Ovary (tissue), 7 donors: ENCODE measurements at regions not wholly inside any gene's neighbourhood (a gene's known extent, or its start where the extent isn't known, plus 50 kb on each side); places are given as distances from the start of the nearest gene placed in this dataset.
"Not testable (repeated sequence)": the region's sequence is repeated elsewhere in the genome, so short reads cannot be mapped to it uniquely, and the experiment has no call there.

Experiments used
- DNase-seq, 5 donors: peaks; one replicate each; pipeline ENCODE4 v3.0.0-alpha.2; 2019 to 2020
- H3K27ac ChIP-seq, 2 donors: fragments of 200-600 bp; one replicate each; pipeline versions ENCODE4 v1.5.1 to v1.8.0; 2019 to 2022
- H3K27me3 ChIP-seq: fragments of 200-600 bp; one replicate; pipeline ENCODE4 v1.8.0; 2022
- H3K36me3 ChIP-seq: fragments of 200-600 bp; sonication (generic); one replicate; pipeline ENCODE4 v1.5.1; 2019
- H3K4me1 ChIP-seq: one replicate; pipeline ENCODE4 v1.8.1; 2013; ENCODE audit warnings: mild to moderate bottlenecking, moderate library complexity; ENCODE audit not compliant: insufficient read depth
- H3K4me3 ChIP-seq: fragments of 200-600 bp; sonication (generic); one replicate; pipeline ENCODE4 v1.5.1; 2017
- H3K9me3 ChIP-seq, 2 donors: fragments of 200-600 bp in 1 of 2; sonication (generic) in 1 of 2; one replicate each; pipeline versions ENCODE4 v1.5.1 to v1.8.1; 2013 to 2019; ENCODE audit warnings: mild to moderate bottlenecking in 1 of 2, moderate library complexity in 1 of 2
- CTCF ChIP-seq, 3 donors: fragments of 450-650 bp in 2 of 3; fragments of 200-600 bp in 1 of 3; IDR thresholded peaks; one replicate each; pipeline versions ENCODE4 v1.5.1 to v1.8.0; 2016 to 2022; ENCODE audit warnings: antibody characterized with exemption in 3 of 3, mild to moderate bottlenecking in 1 of 3
- EP300 ChIP-seq: sonication (generic); formaldehyde crosslinking; IDR thresholded peaks from one replicate; pipeline ENCODE4 v1.6.1; 2017; ENCODE audit warnings: antibody characterized with exemption
- POLR2A ChIP-seq: fragments of 450-650 bp; IDR thresholded peaks from one replicate; pipeline ENCODE4 v1.6.1; 2017; ENCODE audit warnings: antibody characterized with exemption, mild to moderate bottlenecking, moderate library complexity
- WGBS, 3 donors: extraction: QIAGEN DNeasy Blood & Tissue Kit in 1 of 3; methylation state at CpG; one replicate each; pipeline versions ENCODE4 v1.1.5 to v1.1.7; 2013 to 2017; 5-methylcytosine and 5-hydroxymethylcytosine counted together
- intact Hi-C, 4 donors: fragments of 100-400 bp; cut with DNase I; formaldehyde crosslinking; loops; one replicate each; pipeline versions ENCODE4 v1.11.0 to v1.15.1; 2022 to 2023
- donor health status: DM: no; HTN: no; CAD: no; lungs with moderate emphysema.
- donor health status: DM: no; HTN: no; CAD: no.
- donor health status: Bipolar disorder and iron deficiency.
- donor health status: DM: no; HTN: no; CAD: no.
- donor health status: DM: yes; HTN: yes; CAD: no.

GRCh38 chr18:47709556-47709955 lies 220.9 kb downstream of the SMAD2 start:
- H3K4me1 ChIP-seq, result no peaks in the 10 kb centered on the region
- DNase-seq, result no peak
- no peak overlapping the region for H3K4me3 ChIP-seq
- WGBS, 3 donors, result 49 to 62% (median 54%) methylated on average over 4 of the region's 4 CpGs
- H3K36me3 ChIP-seq, result no peaks in the 10 kb centered on the region
- H3K27me3 ChIP-seq, result no peaks in the 10 kb centered on the region
- intact Hi-C loops, result no loop called here
- TF ChIP-seq EP300 (no peak), CTCF (IDR thresholded peaks at IDR 0.05) (no peak), POLR2A (no peak)
- H3K27ac ChIP-seq, result no peak overlapping the region
- no peaks in the 10 kb centered on the region for H3K9me3 ChIP-seq

DNA sequence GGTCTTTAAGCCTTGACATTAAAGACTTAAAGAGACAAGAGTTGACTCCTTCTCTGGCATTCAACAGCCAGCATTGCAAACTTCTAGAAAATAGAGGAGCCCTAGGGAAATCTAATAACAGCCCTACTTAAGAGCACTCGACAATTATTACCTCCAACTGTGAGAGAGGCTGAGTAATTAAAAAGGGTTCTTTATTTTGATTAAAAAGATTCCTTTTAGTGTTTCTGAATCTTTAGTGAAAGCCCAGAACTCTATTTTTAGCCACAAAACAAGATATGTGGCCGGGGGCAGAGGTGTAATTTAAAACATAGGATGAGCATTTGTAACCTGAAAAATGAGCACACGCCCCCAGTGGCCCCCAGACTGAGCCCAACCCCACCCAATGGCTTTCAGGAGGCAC lies 222.3 kb downstream of the SMAD2 start:
- no peak overlapping the region for H3K4me3 ChIP-seq
- no peaks in the 10 kb centered on the region for H3K36me3 ChIP-seq
- no peaks in the 10 kb centered on the region for H3K4me1 ChIP-seq
- H3K9me3 ChIP-seq, result no peaks in the 10 kb centered on the region
- no peak for TF ChIP-seq POLR2A
- TF ChIP-seq EP300, result no peak
- TF ChIP-seq CTCF (IDR thresholded peaks at IDR 0.05), result no peak
- DNase-seq, result no peak
- no peak overlapping the region for H3K27ac ChIP-seq
- 39 to 50% (median 40%) methylated on average over 3 of the region's 3 CpGs for WGBS, 3 donors
- H3K27me3 ChIP-seq, result no peaks in the 10 kb centered on the region
- intact Hi-C loops, result no loop called here

- no peak for DNase-seq
- Histone ChIP-seq H3K9me3 (no peaks in the 10 kb centered on the region), H3K27me3 (no peaks in the 10 kb centered on the region), H3K4me3 (no peak overlapping the region), H3K27ac (no peak overlapping the region), H3K36me3 (no peaks in the 10 kb centered on the region), H3K4me1 (no peaks in the 10 kb centered on the region)
- no peak for TF ChIP-seq EP300
- no peak for TF ChIP-seq CTCF (IDR thresholded peaks at IDR 0.05)
- TF ChIP-seq POLR2A, result no peak
- intact Hi-C loops, result no loop called here
- 66 to 86% (median 67%) methylated on average over 6 of the region's 6 CpGs for WGBS, 3 donors
Observed at GRCh38 chr18:47701134-47701533, 229.3 kb downstream of the SMAD2 start.

DNA sequence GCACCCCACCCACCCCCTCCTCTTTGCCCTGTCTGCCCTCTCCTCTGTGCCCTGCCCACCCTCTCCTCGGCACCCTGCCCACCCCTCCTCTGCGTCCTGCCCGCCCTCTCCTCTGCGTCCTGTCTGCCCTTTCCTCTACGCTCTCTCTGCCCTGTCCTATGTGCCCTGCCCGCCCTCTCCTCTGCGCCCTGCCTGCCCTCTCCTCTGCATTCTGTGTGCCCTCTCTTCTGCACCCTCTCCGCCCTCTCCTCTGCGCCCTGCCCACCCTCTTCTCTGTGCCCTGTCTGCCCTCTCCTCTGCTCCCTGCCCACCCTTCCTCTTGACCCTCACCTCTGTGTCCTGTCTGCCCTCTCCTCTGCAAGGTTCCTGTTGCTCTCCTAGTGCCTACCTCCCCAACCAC lies 233.6 kb downstream of the SMAD2 start:
- no peaks in the 10 kb centered on the region for H3K9me3 ChIP-seq
- TF ChIP-seq CTCF (IDR thresholded peaks at IDR 0.05) (no peak), EP300 (no peak), POLR2A (no peak)
- no peak overlapping the region for H3K27ac ChIP-seq
- no peak for DNase-seq
- H3K4me1 ChIP-seq, result no peaks in the 10 kb centered on the region
- intact Hi-C loops, result no loop called here
- H3K4me3 ChIP-seq, result no peak overlapping the region
- no peaks in the 10 kb centered on the region for H3K27me3 ChIP-seq
- 73 to 86% (median 86%) methylated on average over 9 of the region's 9 CpGs for WGBS, 3 donors
- no peaks in the 10 kb centered on the region for H3K36me3 ChIP-seq

GRCh38 chr18:47691611-47692010 lies 238.8 kb downstream of the SMAD2 start:
- H3K9me3 ChIP-seq, result no peaks in the 10 kb centered on the region
- H3K27me3 ChIP-seq, result no peaks in the 10 kb centered on the region
- WGBS, 3 donors, result 21 to 35% (median 28%) methylated on average over 4 of the region's 4 CpGs
- intact Hi-C loops, result no loop called here
- TF ChIP-seq CTCF (IDR thresholded peaks at IDR 0.05) (no peak), POLR2A (no peak), EP300 (no peak)
- H3K4me1 ChIP-seq, result no peaks in the 10 kb centered on the region
- no peak overlapping the region for H3K4me3 ChIP-seq
- H3K27ac ChIP-seq, result no peak overlapping the region
- no peaks in the 10 kb centered on the region for H3K36me3 ChIP-seq
- no peak for DNase-seq

GRCh38 chr18:47690778-47691177 lies 239.7 kb downstream of the SMAD2 start:
- H3K4me1 ChIP-seq, intact Hi-C loops, H3K4me3 ChIP-seq, H3K27me3 ChIP-seq, H3K36me3 ChIP-seq, DNase-seq, H3K9me3 ChIP-seq, H3K27ac ChIP-seq: not testable (repeated sequence)
- 74 to 83% (median 81%) methylated on average over 3 of the region's 3 CpGs for WGBS, 3 donors
